Glutamatergic neuron (in vitro differentiated cells): ENCODE measurements at regions not wholly inside any gene's neighbourhood (a gene's known extent, or its start where the extent isn't known, plus 50 kb on each side); places are given as distances from the start of the nearest gene placed in this dataset.

Source experiments
- DNase-seq: peaks from one replicate; pipeline ENCODE4 v3.0.0; 2022
- H3K27ac Mint-ChIP-seq: one replicate; pipeline ENCODE4 v1.8.0; 2020; ENCODE audit warnings: mild to moderate bottlenecking, mixed read lengths, inconsistent platforms; ENCODE audit not compliant: unreplicated experiment
- H3K27me3 Mint-ChIP-seq: one replicate; pipeline ENCODE4 v1.8.0; 2020; ENCODE audit warnings: mild to moderate bottlenecking, moderate library complexity, mixed read lengths, inconsistent platforms; ENCODE audit not compliant: unreplicated experiment
- H3K36me3 Mint-ChIP-seq: one replicate; pipeline ENCODE4 v1.8.0; 2020; ENCODE audit warnings: mild to moderate bottlenecking, mixed read lengths, inconsistent platforms; ENCODE audit not compliant: unreplicated experiment
- H3K4me1 Mint-ChIP-seq: one replicate; pipeline ENCODE4 v1.8.0; 2020; ENCODE audit warnings: mild to moderate bottlenecking, low read depth, mixed read lengths, inconsistent platforms; ENCODE audit not compliant: unreplicated experiment
- H3K4me3 Mint-ChIP-seq: one replicate; pipeline ENCODE4 v1.8.0; 2020; ENCODE audit warnings: mild to moderate bottlenecking, mixed read lengths, inconsistent platforms; ENCODE audit not compliant: unreplicated experiment
- H3K9me3 Mint-ChIP-seq: one replicate; pipeline ENCODE4 v1.8.0; 2020; ENCODE audit warnings: mild to moderate bottlenecking, moderate library complexity, mixed read lengths, inconsistent platforms; ENCODE audit not compliant: unreplicated experiment
- TF ChIP-seq, protein P1 (sequence below): fragments of 200-600 bp; sonication (generic); IDR thresholded peaks from one replicate; pipeline ENCODE4 v1.5.0; 2021; ENCODE audit not compliant: partially characterized antibody, unreplicated experiment

DNA sequence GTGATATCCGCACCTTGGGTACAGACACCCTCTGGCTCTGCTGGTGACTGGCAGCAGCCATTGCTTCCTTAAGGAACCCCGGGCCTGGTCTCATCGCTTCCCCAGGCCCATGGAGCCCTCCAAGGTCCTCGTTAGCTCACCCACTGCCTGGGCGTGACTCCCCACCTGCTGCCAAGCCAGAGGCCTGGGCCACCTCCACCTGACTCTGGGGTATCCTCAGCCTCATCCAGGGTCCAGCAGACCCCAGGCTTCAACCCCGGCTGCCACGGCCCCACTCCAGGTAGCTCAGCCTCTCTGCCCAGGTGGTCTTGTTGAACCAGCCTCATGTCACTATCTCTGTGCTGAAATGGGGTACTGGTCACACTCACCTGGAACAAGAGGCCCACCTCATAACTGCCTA is 337.9 kb downstream of the BRD1 start:
- Mint-ChIP-seq H3K27ac (no peak overlapping the region), H3K4me3 (no peak overlapping the region), H3K9me3 (peaks cover 13% of the 10 kb centered on the region), H3K36me3 (peaks cover 6% of the 10 kb centered on the region), H3K27me3 (peaks cover 7% of the 10 kb centered on the region), H3K4me1 (no peaks in the 10 kb centered on the region)
- no peak for DNase-seq
- TF ChIP-seq, protein P1, sequence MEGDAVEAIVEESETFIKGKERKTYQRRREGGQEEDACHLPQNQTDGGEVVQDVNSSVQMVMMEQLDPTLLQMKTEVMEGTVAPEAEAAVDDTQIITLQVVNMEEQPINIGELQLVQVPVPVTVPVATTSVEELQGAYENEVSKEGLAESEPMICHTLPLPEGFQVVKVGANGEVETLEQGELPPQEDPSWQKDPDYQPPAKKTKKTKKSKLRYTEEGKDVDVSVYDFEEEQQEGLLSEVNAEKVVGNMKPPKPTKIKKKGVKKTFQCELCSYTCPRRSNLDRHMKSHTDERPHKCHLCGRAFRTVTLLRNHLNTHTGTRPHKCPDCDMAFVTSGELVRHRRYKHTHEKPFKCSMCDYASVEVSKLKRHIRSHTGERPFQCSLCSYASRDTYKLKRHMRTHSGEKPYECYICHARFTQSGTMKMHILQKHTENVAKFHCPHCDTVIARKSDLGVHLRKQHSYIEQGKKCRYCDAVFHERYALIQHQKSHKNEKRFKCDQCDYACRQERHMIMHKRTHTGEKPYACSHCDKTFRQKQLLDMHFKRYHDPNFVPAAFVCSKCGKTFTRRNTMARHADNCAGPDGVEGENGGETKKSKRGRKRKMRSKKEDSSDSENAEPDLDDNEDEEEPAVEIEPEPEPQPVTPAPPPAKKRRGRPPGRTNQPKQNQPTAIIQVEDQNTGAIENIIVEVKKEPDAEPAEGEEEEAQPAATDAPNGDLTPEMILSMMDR: no peak

DNA sequence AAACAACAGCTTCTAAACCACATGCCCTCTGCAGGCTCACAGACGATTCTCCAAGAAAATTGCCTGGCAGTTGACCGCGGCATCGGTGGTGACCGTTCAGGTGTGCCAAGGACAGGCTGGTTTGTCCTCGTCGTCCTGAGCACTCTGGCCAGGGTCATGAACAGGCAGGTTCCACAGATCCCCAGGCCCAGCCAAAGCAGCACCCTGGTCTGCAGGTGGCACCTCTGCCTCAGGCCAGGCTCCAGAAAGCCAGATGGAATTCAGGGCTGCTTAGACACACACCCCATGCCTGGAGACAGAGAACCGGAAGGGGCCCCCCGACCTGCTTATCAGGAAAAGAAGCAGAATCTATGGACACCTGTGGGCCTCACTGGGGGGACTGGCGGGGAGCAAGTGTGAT is 338.7 kb downstream of the BRD1 start:
- peaks cover 19% of the 10 kb centered on the region for H3K9me3 Mint-ChIP-seq
- no peaks in the 10 kb centered on the region for H3K4me1 Mint-ChIP-seq
- TF ChIP-seq, protein P1: no peak
- DNase-seq: no peak
- no peak overlapping the region for H3K27ac Mint-ChIP-seq
- H3K4me3 Mint-ChIP-seq: no peak overlapping the region
- peaks cover 6% of the 10 kb centered on the region for H3K27me3 Mint-ChIP-seq
- peaks cover 6% of the 10 kb centered on the region for H3K36me3 Mint-ChIP-seq

- H3K27ac Mint-ChIP-seq: no peak overlapping the region
- H3K4me3 Mint-ChIP-seq: no peak overlapping the region
- H3K4me1 Mint-ChIP-seq: no peaks in the 10 kb centered on the region
- H3K9me3 Mint-ChIP-seq: peaks cover 18% of the 10 kb centered on the region
- TF ChIP-seq, protein P1: no peak
- DNase-seq: no peak
- peaks cover 6% of the 10 kb centered on the region for H3K36me3 Mint-ChIP-seq
- H3K27me3 Mint-ChIP-seq: peaks cover 3% of the 10 kb centered on the region
Measured at GRCh38 chr22:49487950-49488349, 339.7 kb downstream of the BRD1 start.

DNA sequence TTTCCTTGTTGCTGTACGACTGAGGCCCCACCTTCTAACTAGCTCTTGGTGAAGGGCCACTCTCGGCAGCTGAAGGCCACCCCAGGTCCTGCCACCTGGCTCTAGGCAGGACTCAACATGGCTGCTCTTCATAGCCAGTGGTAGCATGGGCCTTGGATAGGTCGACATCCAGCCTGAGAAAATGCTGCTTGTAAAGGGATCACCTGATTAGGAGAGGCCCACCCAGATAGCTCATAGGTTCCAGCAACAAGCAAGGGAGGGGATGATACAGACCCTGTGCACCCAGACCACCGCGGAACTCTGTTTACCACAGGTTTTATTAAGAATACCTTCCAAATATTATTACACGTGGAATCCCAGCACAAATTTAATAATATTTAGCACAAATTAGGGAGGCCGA is 341.4 kb downstream of the BRD1 start:
- Mint-ChIP-seq H3K4me1 (no peaks in the 10 kb centered on the region), H3K27ac (no peak overlapping the region), H3K27me3 (peaks cover 3% of the 10 kb centered on the region), H3K4me3 (no peak overlapping the region), H3K9me3 (peaks cover 18% of the 10 kb centered on the region), H3K36me3 (no peaks in the 10 kb centered on the region)
- TF ChIP-seq, protein P1: no peak
- no peak for DNase-seq

DNA sequence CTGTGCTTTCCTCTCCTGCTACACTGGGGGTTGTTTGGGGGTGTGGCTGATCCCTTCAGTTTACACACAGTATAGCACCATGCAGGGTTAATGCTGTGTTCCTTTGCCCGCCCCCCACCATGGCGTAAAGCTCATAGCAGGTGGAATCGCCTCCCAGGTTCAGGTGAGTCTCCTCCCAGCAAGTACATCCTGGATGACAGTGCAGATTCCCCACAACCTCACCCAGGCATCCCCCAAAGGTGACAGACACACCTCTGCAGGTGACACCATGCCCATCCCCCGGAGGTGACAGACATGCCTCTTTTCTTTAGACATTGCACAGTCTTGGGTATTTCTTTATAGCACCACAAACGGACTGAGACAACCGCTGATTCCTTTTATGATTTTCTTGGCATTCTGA is 343.7 kb downstream of the BRD1 start:
- Mint-ChIP-seq H3K4me1 (no peaks in the 10 kb centered on the region), H3K27ac (no peak overlapping the region), H3K9me3 (peaks cover 27% of the 10 kb centered on the region), H3K4me3 (no peak overlapping the region), H3K36me3 (no peaks in the 10 kb centered on the region), H3K27me3 (peaks cover 2% of the 10 kb centered on the region)
- DNase-seq: no peak
- TF ChIP-seq, protein P1: no peak
